ENCODE measurements at regions not wholly inside any gene's neighbourhood (a gene's known extent, or its start where the extent isn't known, plus 50 kb on each side); places are given as distances from the start of the nearest gene placed in this dataset.
A peak's percentile ranks its signal among the peaks of the same experiment; 100 is the strongest.

DNA sequence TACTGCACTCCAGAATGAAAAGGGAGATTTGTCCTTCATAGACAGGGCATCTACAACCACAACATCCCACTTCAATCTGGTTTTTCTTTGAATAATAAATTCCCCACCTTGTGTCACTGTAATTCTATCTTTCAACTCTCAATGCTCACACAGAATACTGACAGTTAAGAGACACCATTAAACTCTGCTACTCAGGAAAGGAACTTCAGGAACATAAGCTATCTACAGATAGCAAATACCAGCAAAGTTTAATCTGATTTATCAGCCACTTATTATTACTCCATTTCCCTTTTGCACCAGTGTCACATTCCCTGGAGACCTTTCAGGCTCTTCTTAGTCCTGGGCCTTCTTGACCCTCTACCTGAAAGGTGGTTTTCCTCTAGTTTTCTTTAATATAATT, 152.0 kb upstream of the LPP start:
- intact Hi-C loops (cut with micrococcal nuclease; ENCODE audit: unreplicated experiment): no loop called here

DNA sequence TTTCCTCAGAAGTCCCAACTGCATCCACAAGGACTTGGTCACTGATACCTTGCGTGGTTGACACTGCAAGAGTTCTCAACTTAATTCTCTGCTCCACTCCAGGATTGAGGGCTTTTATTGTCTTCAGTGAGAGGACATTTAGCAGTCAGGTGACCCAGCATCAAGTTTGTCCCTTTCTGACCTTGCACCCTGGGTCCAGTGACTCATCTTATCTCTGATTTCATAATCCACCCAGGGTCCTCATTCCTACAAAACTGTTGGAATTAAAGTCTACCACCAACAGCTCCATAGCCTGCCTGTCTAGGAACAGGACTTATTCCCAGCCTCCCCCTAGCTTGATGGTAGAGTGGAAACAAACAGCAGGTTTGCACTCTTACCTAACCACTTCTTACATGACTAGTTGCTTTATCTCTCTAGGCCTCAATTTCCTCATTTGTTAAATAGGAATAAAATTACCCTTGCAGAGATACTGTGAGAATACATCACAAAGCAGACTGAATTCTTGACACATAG, 151.3 kb upstream of the LPP start:
- no peak for DNase-seq
- Histone ChIP-seq H3K27ac (peak overlapping the region; percentile 50), H4K20me1 (ENCODE audit: insufficient read depth) (no peaks in the 10 kb centered on the region), H3K4me2 (no peak overlapping the region; the same call in 1 of the 2 replicates), H2AFZ (no peak overlapping the region), H3K9me3 (ENCODE audit: insufficient read depth, low read depth) (no peaks in the 10 kb centered on the region), H3F3A (ENCODE audit: insufficient read depth, low read depth) (peaks cover 21% of the 10 kb centered on the region; the same call in 1 of the 2 replicates), H3K4me1 (replicated peaks; ENCODE audit: insufficient read depth) (peaks cover 31% of the 10 kb centered on the region), H3K4me3 (no peak overlapping the region), H3K9me2 (ENCODE audit: insufficient read depth) (no peaks in the 10 kb centered on the region), H3K36me3 (ENCODE audit: low read depth) (no peaks in the 10 kb centered on the region), H3K79me2 (ENCODE audit: low read depth) (no peaks in the 10 kb centered on the region), H3K27me3 (ENCODE audit: insufficient read depth, low read depth) (no peaks in the 10 kb centered on the region)
- no TSS peak for BruUV-seq (replicated peaks)
- no peak for TF ChIP-seq EZH2 (IDR thresholded peaks at IDR 0.05; ENCODE audit: low read depth)
- TF ChIP-seq, protein P1, sequence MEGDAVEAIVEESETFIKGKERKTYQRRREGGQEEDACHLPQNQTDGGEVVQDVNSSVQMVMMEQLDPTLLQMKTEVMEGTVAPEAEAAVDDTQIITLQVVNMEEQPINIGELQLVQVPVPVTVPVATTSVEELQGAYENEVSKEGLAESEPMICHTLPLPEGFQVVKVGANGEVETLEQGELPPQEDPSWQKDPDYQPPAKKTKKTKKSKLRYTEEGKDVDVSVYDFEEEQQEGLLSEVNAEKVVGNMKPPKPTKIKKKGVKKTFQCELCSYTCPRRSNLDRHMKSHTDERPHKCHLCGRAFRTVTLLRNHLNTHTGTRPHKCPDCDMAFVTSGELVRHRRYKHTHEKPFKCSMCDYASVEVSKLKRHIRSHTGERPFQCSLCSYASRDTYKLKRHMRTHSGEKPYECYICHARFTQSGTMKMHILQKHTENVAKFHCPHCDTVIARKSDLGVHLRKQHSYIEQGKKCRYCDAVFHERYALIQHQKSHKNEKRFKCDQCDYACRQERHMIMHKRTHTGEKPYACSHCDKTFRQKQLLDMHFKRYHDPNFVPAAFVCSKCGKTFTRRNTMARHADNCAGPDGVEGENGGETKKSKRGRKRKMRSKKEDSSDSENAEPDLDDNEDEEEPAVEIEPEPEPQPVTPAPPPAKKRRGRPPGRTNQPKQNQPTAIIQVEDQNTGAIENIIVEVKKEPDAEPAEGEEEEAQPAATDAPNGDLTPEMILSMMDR (conservative IDR thresholded peaks at IDR 0.05): no peak
- ChIA-PET POLR2A (ENCODE audit: unreplicated experiment) (no interaction called here), CTCF (no interaction called here)
- intact Hi-C loops (cut with micrococcal nuclease; ENCODE audit: unreplicated experiment): no loop called here

More for the DNA sequence above, 152.0 kb upstream of the LPP start:
- Histone ChIP-seq H3K4me1 (replicated peaks; ENCODE audit: insufficient read depth) (peaks cover 31% of the 10 kb centered on the region), H3K4me2 (no peak overlapping the region), H4K20me1 (ENCODE audit: insufficient read depth) (no peaks in the 10 kb centered on the region), H2AFZ (no peak overlapping the region), H3K27me3 (ENCODE audit: insufficient read depth, low read depth) (no peaks in the 10 kb centered on the region), H3K9me2 (ENCODE audit: insufficient read depth) (no peaks in the 10 kb centered on the region), H3K79me2 (ENCODE audit: low read depth) (no peaks in the 10 kb centered on the region), H3F3A (ENCODE audit: insufficient read depth, low read depth) (peaks cover 21% of the 10 kb centered on the region; the same call in 1 of the 2 replicates), H3K27ac (no peak overlapping the region), H3K36me3 (ENCODE audit: low read depth) (no peaks in the 10 kb centered on the region), H3K9me3 (ENCODE audit: insufficient read depth, low read depth) (no peaks in the 10 kb centered on the region), H3K4me3 (no peak overlapping the region)
- TF ChIP-seq, protein P1 (conservative IDR thresholded peaks at IDR 0.05): no peak
- POLR2A ChIA-PET (ENCODE audit: unreplicated experiment): no interaction called here
- DNase-seq: no peak
- no TSS peak for BruUV-seq (replicated peaks)
- CTCF ChIA-PET: no interaction called here

DNA sequence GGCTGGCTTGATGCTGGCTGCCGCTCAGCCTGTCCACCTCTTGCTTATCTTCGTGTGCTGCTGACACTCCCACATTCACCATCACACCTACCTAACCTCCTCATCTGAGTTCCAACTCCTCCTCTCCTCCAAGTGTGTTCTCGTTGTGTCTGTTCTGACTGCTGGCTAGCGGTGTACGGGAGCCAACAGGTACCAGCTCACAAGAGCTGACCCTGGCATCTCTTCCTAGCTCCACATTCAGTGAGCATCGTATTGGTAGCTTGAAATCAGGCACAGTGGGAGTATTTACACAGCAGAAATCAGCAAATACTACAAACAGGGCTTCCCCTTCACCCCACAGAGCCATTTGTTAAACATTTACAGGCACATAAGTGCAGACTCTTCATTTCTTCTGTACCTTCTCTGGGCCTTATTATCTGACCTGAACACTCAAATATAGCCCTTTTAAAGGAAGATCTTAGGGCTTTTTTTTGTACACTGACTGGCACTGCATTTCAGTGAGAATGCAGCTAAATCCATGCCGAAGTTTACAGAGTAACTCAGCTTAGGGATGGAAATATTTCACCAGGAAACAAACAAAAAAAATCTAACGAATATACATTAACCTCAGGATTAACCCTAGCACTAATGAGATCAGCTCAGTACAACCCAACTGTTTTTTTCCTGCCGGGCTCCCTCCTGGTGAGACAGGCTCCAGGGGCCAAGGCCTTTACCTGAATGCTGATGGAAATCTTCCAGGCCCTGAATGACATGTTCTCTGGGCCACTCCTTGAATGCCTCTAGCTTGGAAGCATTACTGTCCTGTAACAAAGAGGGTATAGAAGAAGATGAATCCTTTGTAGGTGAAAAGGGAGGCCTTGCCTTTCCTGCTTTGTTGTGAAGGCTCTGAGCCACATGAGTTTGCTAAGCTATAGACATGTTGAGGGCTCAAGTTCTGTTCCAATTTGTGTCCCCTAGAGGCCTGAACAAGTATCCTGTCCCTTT, 150.5 kb upstream of the LPP start:
- intact Hi-C loops (cut with micrococcal nuclease; ENCODE audit: unreplicated experiment): no loop called here
- Histone ChIP-seq H3K36me3 (ENCODE audit: low read depth) (no peaks in the 10 kb centered on the region), H3K9me3 (ENCODE audit: insufficient read depth, low read depth) (no peaks in the 10 kb centered on the region), H3K4me2 (peak overlapping the region; percentile 51), H3K27me3 (ENCODE audit: insufficient read depth, low read depth) (no peaks in the 10 kb centered on the region), H3K4me3 (no peak overlapping the region), H3K4me1 (replicated peaks; ENCODE audit: insufficient read depth) (peaks cover 31% of the 10 kb centered on the region), H3K27ac (peak overlapping the region; percentile 50), H4K20me1 (ENCODE audit: insufficient read depth) (no peaks in the 10 kb centered on the region), H3K9me2 (ENCODE audit: insufficient read depth) (no peaks in the 10 kb centered on the region), H2AFZ (peak overlapping the region; percentile 36), H3F3A (ENCODE audit: insufficient read depth, low read depth) (peaks cover 21% of the 10 kb centered on the region; the same call in 1 of the 2 replicates), H3K79me2 (ENCODE audit: low read depth) (no peaks in the 10 kb centered on the region)
- ChIA-PET CTCF (no interaction called here), POLR2A (ENCODE audit: unreplicated experiment) (interaction anchor here (0.6 kb wide), 1 partner anchor 161 kb away, joined by 5 read pairs; no protein-coding TSS in a partner anchor)
- no peak for TF ChIP-seq EZH2 (IDR thresholded peaks at IDR 0.05; ENCODE audit: low read depth)
- TF ChIP-seq, protein P1 (conservative IDR thresholded peaks at IDR 0.05): no peak
- DNase-seq: peak; percentile 24 to 85
- BruUV-seq (replicated peaks): no TSS peak

Data from PC-9 (cell line).